Natural killer cell (primary cell): ENCODE measurements at regions not wholly inside any gene's neighbourhood (a gene's known extent, or its start where the extent isn't known, plus 50 kb on each side); places are given as distances from the start of the nearest gene placed in this dataset.

Experiments used
- ATAC-seq, 3 donors: fragments of 150-1000 bp in 2 of 3; fragments of 200-7000 bp in 1 of 3; cut with Tn5 transposase; 1 replicate in 1 of 3; 2 replicates in 2 of 3; pipeline ENCODE4 v1.10.0; 2021; ENCODE audit warnings: mild to moderate bottlenecking in 2 of 3, moderate library complexity in 2 of 3
- DNase-seq, 2 donors: peaks; one replicate each; pipeline versions ENCODE4 v3.0.0 to v3.0.0-alpha.2; 2013 to 2021; ENCODE audit warnings: mixed read lengths in 1 of 2
- H3K27ac ChIP-seq: one replicate; pipeline ENCODE4 v1.5.1; 2013; ENCODE audit warnings: mild to moderate bottlenecking, low read length
- H3K27me3 ChIP-seq: one replicate; pipeline ENCODE4 v1.6.1; 2013; ENCODE audit warnings: low read length; ENCODE audit not compliant: control insufficient read depth, insufficient read depth
- H3K36me3 ChIP-seq: one replicate; pipeline ENCODE4 v1.6.1; 2013; ENCODE audit warnings: low read length; ENCODE audit not compliant: control insufficient read depth, insufficient read depth
- H3K4me1 ChIP-seq: one replicate; pipeline ENCODE4 v1.6.1; 2013; ENCODE audit warnings: low read length; ENCODE audit not compliant: control insufficient read depth, insufficient read depth
- H3K4me3 ChIP-seq: one replicate; pipeline ENCODE4 v1.5.1; 2013; ENCODE audit warnings: low read length
- H3K9me3 ChIP-seq: one replicate; pipeline ENCODE4 v1.6.1; 2013; ENCODE audit warnings: low read length; ENCODE audit not compliant: control insufficient read depth, insufficient read depth
- H3K27ac Mint-ChIP-seq, 2 donors: one replicate each; pipeline ENCODE4 v1.8.0; 2022; ENCODE audit warnings: mild to moderate bottlenecking in 2 of 2, mixed read lengths in 2 of 2, moderate library complexity in 1 of 2
- H3K27me3 Mint-ChIP-seq, 2 donors: one replicate each; pipeline ENCODE4 v1.8.0; 2022; ENCODE audit warnings: low read depth in 2 of 2, mixed read lengths in 2 of 2
- H3K36me3 Mint-ChIP-seq: one replicate; pipeline ENCODE4 v1.8.0; 2022; ENCODE audit warnings: mixed read lengths
- H3K4me1 Mint-ChIP-seq, 2 donors: one replicate each; pipeline ENCODE4 v1.8.0; 2022; ENCODE audit warnings: mixed read lengths in 2 of 2
- H3K4me3 Mint-ChIP-seq: one replicate; pipeline ENCODE4 v1.8.0; 2022; ENCODE audit warnings: mild to moderate bottlenecking, moderate library complexity, mixed read lengths
- H3K9me3 Mint-ChIP-seq, 2 donors: one replicate each; pipeline ENCODE4 v1.8.0; 2022; ENCODE audit warnings: mixed read lengths in 2 of 2
- CTCF ChIP-seq: fragments of 200-600 bp; IDR thresholded peaks from one replicate; pipeline ENCODE4 v1.8.0; 2022; ENCODE audit warnings: antibody characterized with exemption
- WGBS: methylation state at CpG from one replicate; pipeline ENCODE4 v1.1.7; 2013; ENCODE audit warnings: missing lambda C conversion rate; ENCODE audit not compliant: insufficient coverage; 5-methylcytosine and 5-hydroxymethylcytosine counted together
- intact Hi-C: fragments of 100-400 bp; cut with micrococcal nuclease; formaldehyde crosslinking; loops from one replicate; pipeline ENCODE4 v1.14.2; 2022

GRCh38 chr2:145548479-145548878, 1028.6 kb upstream of the ZEB2 start:
- no peak for TF ChIP-seq CTCF
- ATAC-seq = no peak
- no peak for DNase-seq
- no peaks in the 10 kb centered on the region for H3K27me3 ChIP-seq
- Mint-ChIP-seq H3K27ac (no peak overlapping the region), H3K36me3 (no peaks in the 10 kb centered on the region), H3K4me3 (no peak overlapping the region), H3K9me3 (peaks cover 0 to 3% of the 10 kb centered on the region in 2 donors), H3K4me1 (peaks cover 0 to 5% of the 10 kb centered on the region in 2 donors), H3K27me3 (peaks cover 5 to 15% of the 10 kb centered on the region in 2 donors)
- no peaks in the 10 kb centered on the region for H3K9me3 ChIP-seq
- H3K36me3 ChIP-seq = no peaks in the 10 kb centered on the region
- WGBS = 92% methylated on average over 6 of the region's 8 CpGs
- no peaks in the 10 kb centered on the region for H3K4me1 ChIP-seq
- intact Hi-C loops = no loop called here
- H3K4me3 ChIP-seq = no peak overlapping the region
- H3K27ac ChIP-seq = no peak overlapping the region

- peaks cover 0 to 3% of the 10 kb centered on the region in 2 donors for H3K9me3 Mint-ChIP-seq
- WGBS = 20% methylated on average over 4 of the region's 4 CpGs
- H3K27ac Mint-ChIP-seq = no peak overlapping the region
- DNase-seq (no peak), ATAC-seq (no peak)
- H3K27me3 Mint-ChIP-seq = peaks cover 10 to 15% of the 10 kb centered on the region in 2 donors
- intact Hi-C loops = no loop called here
- Histone ChIP-seq H3K4me1 (no peaks in the 10 kb centered on the region), H3K9me3 (no peaks in the 10 kb centered on the region), H3K36me3 (no peaks in the 10 kb centered on the region), H3K27me3 (no peaks in the 10 kb centered on the region), H3K27ac (no peak overlapping the region), H3K4me3 (no peak overlapping the region)
- no peak overlapping the region for H3K4me3 Mint-ChIP-seq
- no peaks in the 10 kb centered on the region for H3K36me3 Mint-ChIP-seq
- no peak for TF ChIP-seq CTCF
- peaks cover 0 to 5% of the 10 kb centered on the region in 2 donors for H3K4me1 Mint-ChIP-seq
Measured at GRCh38 chr2:145547620-145548019, 1027.7 kb upstream of the ZEB2 start.

DNA sequence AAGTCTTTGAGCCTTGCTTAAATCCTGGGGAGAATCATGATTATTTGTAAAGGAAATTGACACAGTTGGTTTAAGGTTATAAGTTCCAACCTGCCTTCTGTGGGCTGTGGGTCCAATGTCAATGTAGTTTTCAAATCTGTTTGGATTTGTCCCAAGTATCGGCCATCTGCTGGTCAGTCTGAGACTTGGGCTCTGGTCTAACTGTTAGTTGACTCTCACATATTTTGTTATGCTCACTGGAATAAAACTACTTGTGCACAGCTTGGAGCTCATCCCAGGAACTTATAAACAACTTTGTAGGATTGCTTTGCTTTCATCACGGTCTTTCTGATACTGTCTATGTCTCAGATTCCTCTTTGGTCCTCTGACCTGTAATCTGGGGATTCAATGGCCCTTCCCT, 1026.2 kb upstream of the ZEB2 start:
- Mint-ChIP-seq H3K4me1 (peaks cover 0 to 5% of the 10 kb centered on the region in 2 donors), H3K9me3 (peaks cover 0 to 3% of the 10 kb centered on the region in 2 donors), H3K36me3 (no peaks in the 10 kb centered on the region), H3K27ac (no peak overlapping the region), H3K27me3 (peaks cover 10 to 15% of the 10 kb centered on the region in 2 donors), H3K4me3 (no peak overlapping the region)
- Histone ChIP-seq H3K4me1 (no peaks in the 10 kb centered on the region), H3K27me3 (no peaks in the 10 kb centered on the region), H3K36me3 (no peaks in the 10 kb centered on the region), H3K9me3 (no peaks in the 10 kb centered on the region), H3K4me3 (no peak overlapping the region), H3K27ac (no peak overlapping the region)
- no peak for DNase-seq
- WGBS = 93% methylated on average over 2 of the region's 2 CpGs
- no peak for TF ChIP-seq CTCF
- ATAC-seq = no peak
- intact Hi-C loops = no loop called here

DNA sequence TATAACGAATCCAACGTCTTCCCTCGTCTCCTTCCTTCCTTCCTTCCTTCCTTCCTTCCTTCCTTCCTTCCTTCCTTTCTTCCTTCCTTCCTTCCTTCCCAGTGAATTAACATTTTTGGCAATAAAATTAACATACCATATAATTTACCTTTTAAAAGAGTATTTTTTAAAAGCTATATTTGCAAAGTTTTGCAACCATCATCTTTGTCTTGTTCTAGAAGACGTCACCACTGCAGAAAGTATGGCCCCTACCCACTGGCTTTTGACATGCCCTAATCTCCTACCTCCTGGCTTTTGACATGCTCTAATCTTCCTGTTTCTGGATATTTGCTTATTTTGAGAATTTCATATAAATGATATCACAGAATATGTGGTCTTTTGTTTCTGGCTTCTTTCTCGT, 1023.9 kb upstream of the ZEB2 start:
- Mint-ChIP-seq H3K27me3 (peaks cover 10 to 15% of the 10 kb centered on the region in 2 donors), H3K9me3 (peaks cover 0 to 3% of the 10 kb centered on the region in 2 donors), H3K4me1 (peaks cover 0 to 5% of the 10 kb centered on the region in 2 donors), H3K27ac (no peak overlapping the region), H3K4me3 (no peak overlapping the region), H3K36me3 (no peaks in the 10 kb centered on the region)
- ATAC-seq (no peak), DNase-seq (no peak)
- no peak for TF ChIP-seq CTCF
- no peak overlapping the region for H3K27ac ChIP-seq
- H3K36me3 ChIP-seq = no peaks in the 10 kb centered on the region
- no peaks in the 10 kb centered on the region for H3K4me1 ChIP-seq
- H3K27me3 ChIP-seq = no peaks in the 10 kb centered on the region
- H3K9me3 ChIP-seq = no peaks in the 10 kb centered on the region
- H3K4me3 ChIP-seq = no peak overlapping the region
- 81% methylated on average over 4 of the region's 5 CpGs for WGBS
- intact Hi-C loops = no loop called here
